Trophoblast cell (in vitro differentiated cells and primary cell): ENCODE measurements at regions not wholly inside any gene's neighbourhood (a gene's known extent, or its start where the extent isn't known, plus 50 kb on each side); places are given as distances from the start of the nearest gene placed in this dataset.

ENCODE experiments used
- DNase-seq, 2 donors: peaks; one replicate each; pipeline ENCODE4 v3.0.0-alpha.2; 2016
- H2AFZ ChIP-seq: 2 replicates; pipeline ENCODE4 v1.6.1; 2013; ENCODE audit warnings: low read length, moderate library complexity, mild to moderate bottlenecking; ENCODE audit not compliant: insufficient read depth, poor library complexity
- H2AK5ac ChIP-seq: 2 replicates; pipeline ENCODE4 v1.6.1; 2013; ENCODE audit warnings: mild to moderate bottlenecking, low read length
- H2BK120ac ChIP-seq: 2 replicates; pipeline ENCODE4 v1.6.1; 2013; ENCODE audit warnings: low read length, mild to moderate bottlenecking, moderate library complexity; ENCODE audit not compliant: insufficient read depth, poor library complexity
- H2BK12ac ChIP-seq: 2 replicates; pipeline ENCODE4 v1.6.1; 2013; ENCODE audit warnings: mild to moderate bottlenecking, low read length, moderate library complexity
- H2BK5ac ChIP-seq: 2 replicates; pipeline ENCODE4 v1.6.1; 2013; ENCODE audit warnings: low read length, low read depth, moderate library complexity, mild to moderate bottlenecking; ENCODE audit not compliant: poor library complexity
- H3K14ac ChIP-seq: 2 replicates; pipeline ENCODE4 v1.6.1; 2013; ENCODE audit warnings: mild to moderate bottlenecking, low read length
- H3K18ac ChIP-seq: 2 replicates; pipeline ENCODE4 v1.6.1; 2013; ENCODE audit warnings: mild to moderate bottlenecking, low read length
- H3K23ac ChIP-seq: 2 replicates; pipeline ENCODE4 v1.6.1; 2013; ENCODE audit warnings: low read length
- H3K27ac ChIP-seq: 2 replicates; pipeline ENCODE4 v1.5.1; 2013; ENCODE audit warnings: low read depth, mild to moderate bottlenecking, inconsistent platforms, low read length, moderate library complexity
- H3K27me3 ChIP-seq: 2 replicates; pipeline ENCODE4 v1.6.1; 2013; ENCODE audit warnings: inconsistent platforms, mild to moderate bottlenecking, low read length, moderate library complexity; ENCODE audit not compliant: insufficient read depth
- H3K36me3 ChIP-seq, 2 experiments: 1 replicate in 1 of 2; 2 replicates in 1 of 2; pipeline ENCODE4 v1.6.1; 2013; ENCODE audit warnings: low read length in 2 of 2, mild to moderate bottlenecking in 2 of 2, moderate library complexity in 1 of 2; ENCODE audit not compliant: insufficient read depth in 2 of 2, control insufficient read depth in 1 of 2
- H3K4ac ChIP-seq: 2 replicates; pipeline ENCODE4 v1.6.1; 2013; ENCODE audit warnings: low read depth, mild to moderate bottlenecking, low read length, moderate library complexity
- H3K4me1 ChIP-seq, 2 experiments: 1 replicate in 1 of 2; 2 replicates in 1 of 2; pipeline ENCODE4 v1.6.1; 2013; ENCODE audit warnings: low read length in 2 of 2, mild to moderate bottlenecking in 2 of 2, moderate library complexity in 1 of 2; ENCODE audit not compliant: insufficient read depth in 2 of 2, control insufficient read depth in 1 of 2
- H3K4me2 ChIP-seq: 2 replicates; pipeline ENCODE4 v1.6.1; 2013; ENCODE audit warnings: inconsistent platforms, mild to moderate bottlenecking, low read length, moderate library complexity
- H3K4me3 ChIP-seq: 2 replicates; pipeline ENCODE4 v1.5.1; 2013; ENCODE audit warnings: mild to moderate bottlenecking, low read depth, low read length, inconsistent platforms
- H3K79me1 ChIP-seq: one replicate; pipeline ENCODE4 v1.6.1; 2013; ENCODE audit warnings: low read length
- H3K79me2 ChIP-seq: 2 replicates; pipeline ENCODE4 v1.6.1; 2013; ENCODE audit warnings: low read length, mild to moderate bottlenecking; ENCODE audit not compliant: control insufficient read depth, insufficient read depth, poor library complexity
- H3K9ac ChIP-seq: 2 replicates; pipeline ENCODE4 v1.6.1; 2013; ENCODE audit warnings: mild to moderate bottlenecking, low read length
- H3K9me3 ChIP-seq: 2 replicates; pipeline ENCODE4 v1.6.1; 2013; ENCODE audit warnings: low read depth, mild to moderate bottlenecking, control low read depth, inconsistent platforms, low read length; ENCODE audit not compliant: insufficient read depth
- H4K12ac ChIP-seq: 2 replicates; pipeline ENCODE4 v1.6.1; 2013; ENCODE audit warnings: low read depth, mild to moderate bottlenecking, low read length, moderate library complexity
- H4K8ac ChIP-seq: 2 replicates; pipeline ENCODE4 v1.6.1; 2013; ENCODE audit warnings: low read depth, mild to moderate bottlenecking, low read length, moderate library complexity
- H4K91ac ChIP-seq: one replicate; pipeline ENCODE4 v1.6.1; 2013; ENCODE audit warnings: low read depth, mild to moderate bottlenecking, low read length, moderate library complexity
- WGBS: extraction: QIAGEN DNeasy Blood & Tissue Kit; methylation state at CpG from one replicate; pipeline ENCODE4 v1.1.7; 2013; ENCODE audit warnings: missing lambda C conversion rate; ENCODE audit not compliant: insufficient read length, insufficient coverage; ENCODE audit errors: extremely low coverage; 5-methylcytosine and 5-hydroxymethylcytosine counted together

GRCh38 chr3:5613599-5613998 lies 426.1 kb downstream of the EDEM1 start:
- Histone ChIP-seq H2BK12ac (no peak overlapping the region), H4K12ac (no peak overlapping the region), H3K4me2 (no peak overlapping the region), H3K18ac (no peak overlapping the region), H3K9me3 (no peaks in the 10 kb centered on the region), H3K4me3 (no peak overlapping the region), H2BK120ac (no peak overlapping the region), H2AFZ (no peak overlapping the region), H3K36me3 (no peaks in the 10 kb centered on the region), H3K27me3 (no peaks in the 10 kb centered on the region), H3K27ac (no peak overlapping the region), H3K9ac (no peak overlapping the region), H2BK5ac (no peak overlapping the region), H3K23ac (no peak overlapping the region), H4K8ac (no peak overlapping the region), H3K79me2 (no peaks in the 10 kb centered on the region), H3K14ac (no peak overlapping the region), H3K4me1 (no peaks in the 10 kb centered on the region), H2AK5ac (no peak overlapping the region), H3K4ac (no peak overlapping the region), H3K79me1 (no peaks in the 10 kb centered on the region), H4K91ac (no peak overlapping the region)
- no peak for DNase-seq
- WGBS, result no CpG with 5 or more reads among the region's 3 CpGs

- no peak overlapping the region for H4K12ac ChIP-seq
- H3K4me1 ChIP-seq, result no peaks in the 10 kb centered on the region
- H3K36me3 ChIP-seq, result no peaks in the 10 kb centered on the region
- H3K4me2 ChIP-seq, result no peak overlapping the region
- H2BK5ac ChIP-seq, result no peak overlapping the region
- H3K14ac ChIP-seq, result no peak overlapping the region
- H2AFZ ChIP-seq, result no peak overlapping the region
- no peak overlapping the region for H2BK120ac ChIP-seq
- no peak overlapping the region for H3K9ac ChIP-seq
- no peak overlapping the region for H4K91ac ChIP-seq
- H3K18ac ChIP-seq, result no peak overlapping the region
- no peaks in the 10 kb centered on the region for H3K79me2 ChIP-seq
- H3K9me3 ChIP-seq, result no peaks in the 10 kb centered on the region
- H3K4me3 ChIP-seq, result no peak overlapping the region
- no peak overlapping the region for H3K27ac ChIP-seq
- H3K23ac ChIP-seq, result no peak overlapping the region
- H2AK5ac ChIP-seq, result no peak overlapping the region
- no peak for DNase-seq
- H3K4ac ChIP-seq, result no peak overlapping the region
- no peak overlapping the region for H2BK12ac ChIP-seq
- H3K79me1 ChIP-seq, result no peaks in the 10 kb centered on the region
- WGBS, result no CpG with 5 or more reads among the region's 4 CpGs
- H4K8ac ChIP-seq, result no peak overlapping the region
- no peaks in the 10 kb centered on the region for H3K27me3 ChIP-seq
These were observed 429.4 kb downstream of the EDEM1 start for GRCh38 chr3:5616873-5617272.

- H3K18ac ChIP-seq, result no peak overlapping the region
- no peak overlapping the region for H2BK12ac ChIP-seq
- H2AK5ac ChIP-seq, result no peak overlapping the region
- H3K23ac ChIP-seq, result no peak overlapping the region
- DNase-seq, result no peak
- no peak overlapping the region for H2BK120ac ChIP-seq
- H3K4me2 ChIP-seq, result no peak overlapping the region
- H2BK5ac ChIP-seq, result no peak overlapping the region
- no peak overlapping the region for H4K91ac ChIP-seq
- H3K9me3 ChIP-seq, result no peaks in the 10 kb centered on the region
- H3K4me1 ChIP-seq, result no peaks in the 10 kb centered on the region
- no peak overlapping the region for H4K12ac ChIP-seq
- H3K9ac ChIP-seq, result no peak overlapping the region
- H4K8ac ChIP-seq, result no peak overlapping the region
- H3K4ac ChIP-seq, result no peak overlapping the region
- no peak overlapping the region for H3K14ac ChIP-seq
- H3K27me3 ChIP-seq, result no peaks in the 10 kb centered on the region
- H3K27ac ChIP-seq, result no peak overlapping the region
- no peak overlapping the region for H3K4me3 ChIP-seq
- H3K36me3 ChIP-seq, result no peaks in the 10 kb centered on the region
- no peak overlapping the region for H2AFZ ChIP-seq
- H3K79me1 ChIP-seq, result no peaks in the 10 kb centered on the region
- H3K79me2 ChIP-seq, result no peaks in the 10 kb centered on the region
These were observed 430.7 kb downstream of the EDEM1 start for GRCh38 chr3:5618170-5618569.

- no peak overlapping the region for H2AK5ac ChIP-seq
- H3K27me3 ChIP-seq, result no peaks in the 10 kb centered on the region
- H2BK5ac ChIP-seq, result no peak overlapping the region
- no peak overlapping the region for H2BK12ac ChIP-seq
- no peak overlapping the region for H3K23ac ChIP-seq
- H3K4me1 ChIP-seq, result peaks cover 11 to 13% of the 10 kb centered on the region in 2 experiments
- no peak overlapping the region for H3K9ac ChIP-seq
- no peak overlapping the region for H3K27ac ChIP-seq
- H3K79me2 ChIP-seq, result peaks cover 3% of the 10 kb centered on the region
- no peaks in the 10 kb centered on the region for H3K9me3 ChIP-seq
- no peak overlapping the region for H4K8ac ChIP-seq
- no peak overlapping the region for H3K4me3 ChIP-seq
- no peak overlapping the region for H4K91ac ChIP-seq
- H3K18ac ChIP-seq, result no peak overlapping the region
- no peak overlapping the region for H3K4me2 ChIP-seq
- no peak overlapping the region for H3K4ac ChIP-seq
- H2AFZ ChIP-seq, result no peak overlapping the region
- no peak for DNase-seq
- no peak overlapping the region for H3K14ac ChIP-seq
- H3K36me3 ChIP-seq, result no peaks in the 10 kb centered on the region
- H3K79me1 ChIP-seq, result peaks cover 12% of the 10 kb centered on the region
- WGBS, result no CpG with 5 or more reads among the region's 3 CpGs
- no peak overlapping the region for H4K12ac ChIP-seq
- no peak overlapping the region for H2BK120ac ChIP-seq
These were observed 442.9 kb downstream of the EDEM1 start for GRCh38 chr3:5630406-5630805.
